Bronchial epithelial cell (primary cell): ENCODE measurements at regions not wholly inside any gene's neighbourhood (a gene's known extent, or its start where the extent isn't known, plus 50 kb on each side); places are given as distances from the start of the nearest gene placed in this dataset.

Experiments used
- DNase-seq: peaks from one replicate; pipeline ENCODE4 v3.0.0-alpha.2; 2010; ENCODE audit warnings: low read depth
- FAIRE-seq: peaks from 2 replicates; lab custom pipeline; 2011; peaks lifted over from hg19 to GRCh38; lab: Jason Lieb, UNC
- H3K27me3 ChIP-seq: 2 replicates; pipeline ENCODE4 v1.5.1; 2011; ENCODE audit warnings: low read length; ENCODE audit not compliant: control insufficient read depth, insufficient read depth
- H3K36me3 ChIP-seq: 2 replicates; pipeline ENCODE4 v1.5.1; 2011; ENCODE audit warnings: low read length; ENCODE audit not compliant: control insufficient read depth, insufficient read depth
- H3K4me3 ChIP-seq: 2 replicates; pipeline ENCODE4 v1.5.1; 2011; ENCODE audit warnings: mild to moderate bottlenecking, low read depth, low read length, control low read depth
- CTCF ChIP-seq: IDR thresholded peaks from 2 replicates; pipeline ENCODE4 v1.5.1; 2011; ENCODE audit warnings: mild to moderate bottlenecking, moderate library complexity, low read length, control low read depth, inconsistent platforms; ENCODE audit not compliant: insufficient read depth, severe bottlenecking

- H3K27me3 ChIP-seq: no peaks in the 10 kb centered on the region
- no peak for TF ChIP-seq CTCF
- H3K36me3 ChIP-seq: no peaks in the 10 kb centered on the region
- no peak overlapping the region for H3K4me3 ChIP-seq
- no peak for DNase-seq
- FAIRE-seq: no peak
Observed at GRCh38 chr20:30598460-30599230, 658.8 kb upstream of the DEFB115 start.

- no peak for TF ChIP-seq CTCF
- FAIRE-seq (no peak), DNase-seq (no peak)
- Histone ChIP-seq H3K4me3 (no peak overlapping the region), H3K27me3 (no peaks in the 10 kb centered on the region), H3K36me3 (no peaks in the 10 kb centered on the region)
Observed at GRCh38 chr20:30599990-30600389, 657.5 kb upstream of the DEFB115 start.

- TF ChIP-seq CTCF: no peak
- no peak overlapping the region for H3K4me3 ChIP-seq
- FAIRE-seq (no peak), DNase-seq (no peak)
- H3K27me3 ChIP-seq: no peaks in the 10 kb centered on the region
- no peaks in the 10 kb centered on the region for H3K36me3 ChIP-seq
Observed at GRCh38 chr20:30601974-30602373, 655.5 kb upstream of the DEFB115 start.

- no peak for TF ChIP-seq CTCF
- H3K27me3 ChIP-seq: no peaks in the 10 kb centered on the region
- DNase-seq: no peak
- FAIRE-seq: no peak
- H3K36me3 ChIP-seq: no peaks in the 10 kb centered on the region
- H3K4me3 ChIP-seq: no peak overlapping the region
Observed at GRCh38 chr20:30602424-30602823, 655.0 kb upstream of the DEFB115 start.

- no peaks in the 10 kb centered on the region for H3K36me3 ChIP-seq
- no peaks in the 10 kb centered on the region for H3K27me3 ChIP-seq
- FAIRE-seq (no peak), DNase-seq (no peak)
- TF ChIP-seq CTCF: no peak
- no peak overlapping the region for H3K4me3 ChIP-seq
Observed at GRCh38 chr20:30606990-30607389, 650.5 kb upstream of the DEFB115 start.
